GM18870 (cell line): ENCODE measurements at regions not wholly inside any gene's neighbourhood (a gene's known extent, or its start where the extent isn't known, plus 50 kb on each side); places are given as distances from the start of the nearest gene placed in this dataset.
A peak's percentile ranks its signal among the peaks of the same experiment; 100 is the strongest.
"Not testable (repeated sequence)": the region's sequence is repeated elsewhere in the genome, so short reads cannot be mapped to it uniquely, and the experiment has no call there.

ENCODE experiments used
- ATAC-seq: cut with Tn5 transposase; IDR thresholded peaks from one replicate; pipeline ENCODE4 v1.9.1; 2021; ENCODE audit warnings: moderate library complexity; ENCODE audit not compliant: unreplicated experiment

- no peak for ATAC-seq
These were observed 155.3 kb upstream of the CDKN3 start for GRCh38 chr14:54241517-54241916.

GRCh38 chr14:54251356-54251755 lies 145.5 kb upstream of the CDKN3 start:
- ATAC-seq, result no peak

- ATAC-seq, result no peak
These were observed 144.6 kb upstream of the CDKN3 start for GRCh38 chr14:54252072-54252730.

GRCh38 chr14:54253195-54253947 lies 143.4 kb upstream of the CDKN3 start:
- peak; percentile 70 for ATAC-seq

- no peak for ATAC-seq
These were observed 140.7 kb upstream of the CDKN3 start for GRCh38 chr14:54256156-54256555.

GRCh38 chr14:54257424-54257823 lies 139.4 kb upstream of the CDKN3 start:
- no peak for ATAC-seq

- no peak for ATAC-seq
These were observed 138.4 kb upstream of the CDKN3 start for GRCh38 chr14:54258382-54258781.

- no peak for ATAC-seq
These were observed 137.0 kb upstream of the CDKN3 start for GRCh38 chr14:54259821-54260220.

GRCh38 chr14:54261283-54261682 lies 135.5 kb upstream of the CDKN3 start:
- no peak for ATAC-seq

GRCh38 chr14:54266616-54267015 lies 130.2 kb upstream of the CDKN3 start:
- not testable (repeated sequence) for ATAC-seq

- ATAC-seq, result peak; percentile 85
These were observed 129.6 kb upstream of the CDKN3 start for GRCh38 chr14:54267172-54267571.

- no peak for ATAC-seq
These were observed 120.6 kb upstream of the CDKN3 start for GRCh38 chr14:54275997-54276725.

- ATAC-seq, result no peak
These were observed 118.7 kb upstream of the CDKN3 start for GRCh38 chr14:54278087-54278486.

GRCh38 chr14:54278665-54279295 lies 118.0 kb upstream of the CDKN3 start:
- no peak for ATAC-seq

- no peak for ATAC-seq
These were observed 114.0 kb upstream of the CDKN3 start for GRCh38 chr14:54282849-54283248.

- ATAC-seq, result no peak
These were observed 111.8 kb upstream of the CDKN3 start for GRCh38 chr14:54285030-54285429.

- ATAC-seq, result no peak
These were observed 105.2 kb upstream of the CDKN3 start for GRCh38 chr14:54291491-54292191.

- no peak for ATAC-seq
These were observed 102.0 kb upstream of the CDKN3 start for GRCh38 chr14:54294802-54295201.

- ATAC-seq, result no peak
These were observed 97.1 kb upstream of the CDKN3 start for GRCh38 chr14:54299410-54300363.

- no peak for ATAC-seq
These were observed 95.9 kb upstream of the CDKN3 start for GRCh38 chr14:54300881-54301280.
